Fibroblast of the conjunctiva (primary cell): ENCODE measurements at regions not wholly inside any gene's neighbourhood (a gene's known extent, or its start where the extent isn't known, plus 50 kb on each side); places are given as distances from the start of the nearest gene placed in this dataset.

ENCODE experiments used
- DNase-seq: peaks from one replicate; pipeline ENCODE4 v3.0.0-alpha.2; 2010; ENCODE audit warnings: low read depth

GRCh38 chr12:19826980-19827550, 387.8 kb downstream of the AEBP2 start:
- no peak for DNase-seq

- DNase-seq = no peak
These were observed 390.0 kb downstream of the AEBP2 start for GRCh38 chr12:19829100-19829853.

- DNase-seq = no peak
These were observed 391.2 kb downstream of the AEBP2 start for GRCh38 chr12:19830446-19830845.

GRCh38 chr12:19833775-19834501, 394.6 kb downstream of the AEBP2 start:
- DNase-seq = peak; percentile 39

- no peak for DNase-seq
These were observed 395.3 kb downstream of the AEBP2 start for GRCh38 chr12:19834592-19834991.

GRCh38 chr12:19836056-19836455, 396.8 kb downstream of the AEBP2 start:
- no peak for DNase-seq

- DNase-seq = no peak
These were observed 397.2 kb downstream of the AEBP2 start for GRCh38 chr12:19836456-19836855.

- DNase-seq = no peak
These were observed 398.3 kb downstream of the AEBP2 start for GRCh38 chr12:19837543-19837942.

GRCh38 chr12:19841451-19841850, 402.2 kb downstream of the AEBP2 start:
- DNase-seq = no peak

- no peak for DNase-seq
These were observed 402.8 kb downstream of the AEBP2 start for GRCh38 chr12:19842116-19842515.

- no peak for DNase-seq
These were observed 404.9 kb downstream of the AEBP2 start for GRCh38 chr12:19844224-19844623.

- DNase-seq = no peak
These were observed 407.3 kb downstream of the AEBP2 start for GRCh38 chr12:19846574-19846973.

GRCh38 chr12:19847294-19848059, 408.2 kb downstream of the AEBP2 start:
- no peak for DNase-seq

GRCh38 chr12:19848421-19848820, 409.1 kb downstream of the AEBP2 start:
- no peak for DNase-seq

- DNase-seq = no peak
These were observed 409.9 kb downstream of the AEBP2 start for GRCh38 chr12:19849208-19849607.

- DNase-seq = no peak
These were observed 411.2 kb downstream of the AEBP2 start for GRCh38 chr12:19850346-19851065.

- DNase-seq = no peak
These were observed 413.0 kb downstream of the AEBP2 start for GRCh38 chr12:19852100-19852855.

GRCh38 chr12:19855851-19856250, 416.6 kb downstream of the AEBP2 start:
- no peak for DNase-seq

- no peak for DNase-seq
These were observed 417.1 kb downstream of the AEBP2 start for GRCh38 chr12:19856389-19856788.

GRCh38 chr12:19857204-19857603, 417.9 kb downstream of the AEBP2 start:
- DNase-seq = no peak

- DNase-seq = no peak
These were observed 427.9 kb downstream of the AEBP2 start for GRCh38 chr12:19867151-19867550.
